Vagina (tissue), 2 donors: ENCODE measurements at regions not wholly inside any gene's neighbourhood (a gene's known extent, or its start where the extent isn't known, plus 50 kb on each side); places are given as distances from the start of the nearest gene placed in this dataset.

Experiments used
- CTCF ChIP-seq, 3 experiments: fragments of 450-650 bp in 2 of 3; fragments of 200-600 bp in 1 of 3; sonication (generic) in 1 of 3; IDR thresholded peaks; one replicate each; pipeline ENCODE4 v1.5.1; 2017 to 2019; ENCODE audit warnings: antibody characterized with exemption in 3 of 3, mild to moderate bottlenecking in 2 of 3, moderate library complexity in 2 of 3
- POLR2A ChIP-seq, 2 donors: fragments of 450-650 bp; IDR thresholded peaks; one replicate each; pipeline ENCODE4 v1.6.1; 2017; ENCODE audit warnings: antibody characterized with exemption in 2 of 2, mild to moderate bottlenecking in 2 of 2, moderate library complexity in 2 of 2

GRCh38 chr2:121038431-121038830 is 246.6 kb downstream of the TFCP2L1 start:
- TF ChIP-seq POLR2A (IDR thresholded peaks at IDR 0.05), result no peak
- no peak for TF ChIP-seq CTCF (IDR thresholded peaks at IDR 0.05)
